NCI-H128 (cell line): ENCODE measurements at regions not wholly inside any gene's neighbourhood (a gene's known extent, or its start where the extent isn't known, plus 50 kb on each side); places are given as distances from the start of the nearest gene placed in this dataset.
"Not testable (repeated sequence)": the region's sequence is repeated elsewhere in the genome, so short reads cannot be mapped to it uniquely, and the experiment has no call there.

Source experiments
- DNase-seq: peaks from one replicate; lab custom pipeline; 2025; ENCODE audit not compliant: unreplicated experiment; lab: John Stamatoyannopoulos, UW

- no peak for DNase-seq
Observed at GRCh38 chr14:84965279-84965678, 564.7 kb upstream of the FLRT2 start.

- DNase-seq = peak; percentile 32
Observed at GRCh38 chr14:84969501-84969900, 560.4 kb upstream of the FLRT2 start.

GRCh38 chr14:84975241-84975902 lies 554.6 kb upstream of the FLRT2 start:
- no peak for DNase-seq

GRCh38 chr14:84976805-84977204 lies 553.1 kb upstream of the FLRT2 start:
- no peak for DNase-seq

- DNase-seq = no peak
Observed at GRCh38 chr14:84987042-84987441, 542.9 kb upstream of the FLRT2 start.

- DNase-seq = no peak
Observed at GRCh38 chr14:84988357-84988756, 541.6 kb upstream of the FLRT2 start.

GRCh38 chr14:84991021-84991420 lies 538.9 kb upstream of the FLRT2 start:
- DNase-seq = no peak

- no peak for DNase-seq
Observed at GRCh38 chr14:84998216-84998615, 531.7 kb upstream of the FLRT2 start.

- no peak for DNase-seq
Observed at GRCh38 chr14:85002846-85003245, 527.1 kb upstream of the FLRT2 start.

- DNase-seq = no peak
Observed at GRCh38 chr14:85003805-85004204, 526.1 kb upstream of the FLRT2 start.

GRCh38 chr14:85009506-85009905 lies 520.4 kb upstream of the FLRT2 start:
- no peak for DNase-seq

GRCh38 chr14:85010186-85010585 lies 519.8 kb upstream of the FLRT2 start:
- no peak for DNase-seq

GRCh38 chr14:85016496-85016895 lies 513.4 kb upstream of the FLRT2 start:
- DNase-seq = no peak

- not testable (repeated sequence) for DNase-seq
Observed at GRCh38 chr14:85023866-85024265, 506.1 kb upstream of the FLRT2 start.

GRCh38 chr14:85024931-85025330 lies 505.0 kb upstream of the FLRT2 start:
- DNase-seq = no peak

GRCh38 chr14:85027681-85028370 lies 502.1 kb upstream of the FLRT2 start:
- no peak for DNase-seq

GRCh38 chr14:85037411-85037810 lies 492.5 kb upstream of the FLRT2 start:
- no peak for DNase-seq

- DNase-seq = no peak
Observed at GRCh38 chr14:85038526-85039352, 491.2 kb upstream of the FLRT2 start.

- DNase-seq = no peak
Observed at GRCh38 chr14:85039353-85039626, 490.7 kb upstream of the FLRT2 start.

GRCh38 chr14:85040046-85040685 lies 489.8 kb upstream of the FLRT2 start:
- DNase-seq = no peak

- DNase-seq = peak; percentile 24
Observed at GRCh38 chr14:85041618-85042017, 488.3 kb upstream of the FLRT2 start.

GRCh38 chr14:85042301-85042700 lies 487.6 kb upstream of the FLRT2 start:
- no peak for DNase-seq
